Parathyroid adenoma (tissue), 2 donors: ENCODE measurements at regions not wholly inside any gene's neighbourhood (a gene's known extent, or its start where the extent isn't known, plus 50 kb on each side); places are given as distances from the start of the nearest gene placed in this dataset.

Experiments used
- H2AFZ ChIP-seq: fragments of 300-600 bp; sonication (generic); one replicate; pipeline ENCODE4 v1.7.0; 2017; ENCODE audit warnings: antibody characterized with exemption, mild to moderate bottlenecking
- H3K27ac ChIP-seq: fragments of 300-600 bp; sonication (generic); one replicate; pipeline ENCODE4 v1.7.0; 2017
- H3K27me3 ChIP-seq: fragments of 300-600 bp; sonication (generic); one replicate; pipeline ENCODE4 v1.7.0; 2017; ENCODE audit warnings: low read length; ENCODE audit not compliant: control insufficient read depth, insufficient read depth
- H3K36me3 ChIP-seq: fragments of 300-600 bp; sonication (generic); one replicate; pipeline ENCODE4 v1.7.0; 2017; ENCODE audit warnings: low read length; ENCODE audit not compliant: control insufficient read depth, insufficient read depth
- H3K4me1 ChIP-seq: fragments of 300-600 bp; sonication (generic); one replicate; pipeline ENCODE4 v1.7.0; 2017; ENCODE audit warnings: control low read depth
- H3K4me2 ChIP-seq: fragments of 300-600 bp; sonication (generic); one replicate; pipeline ENCODE4 v1.7.0; 2017; ENCODE audit warnings: low read length
- H3K4me3 ChIP-seq: fragments of 300-600 bp; sonication (generic); one replicate; pipeline ENCODE4 v1.7.0; 2017; ENCODE audit warnings: low read depth, low read length
- H3K79me2 ChIP-seq: fragments of 300-600 bp; sonication (generic); one replicate; pipeline ENCODE4 v1.7.0; 2017; ENCODE audit warnings: control low read depth
- H3K9ac ChIP-seq: fragments of 300-600 bp; sonication (generic); one replicate; pipeline ENCODE4 v1.7.0; 2017; ENCODE audit warnings: mild to moderate bottlenecking
- H3K9me3 ChIP-seq: fragments of 300-600 bp; sonication (generic); one replicate; pipeline ENCODE4 v1.7.0; 2017; ENCODE audit warnings: low read length; ENCODE audit not compliant: control insufficient read depth
- CTCF ChIP-seq: fragments of 300-600 bp; sonication (generic); IDR thresholded peaks from one replicate; pipeline ENCODE4 v1.7.0; 2017; ENCODE audit warnings: antibody characterized with exemption, mild to moderate bottlenecking
- donor health status: primary hyperparathyroidism.

GRCh38 chr17:74088934-74089329 is 114.5 kb upstream of the RPL38 start:
- Histone ChIP-seq H3K27me3 (no peaks in the 10 kb centered on the region), H3K4me1 (no peaks in the 10 kb centered on the region), H3K4me3 (no peak overlapping the region), H3K36me3 (no peaks in the 10 kb centered on the region), H3K9ac (no peak overlapping the region), H3K27ac (no peak overlapping the region), H2AFZ (no peak overlapping the region), H3K79me2 (no peaks in the 10 kb centered on the region), H3K4me2 (no peak overlapping the region), H3K9me3 (no peaks in the 10 kb centered on the region)
- TF ChIP-seq CTCF = no peak

GRCh38 chr17:74089380-74089779 is 114.1 kb upstream of the RPL38 start:
- no peaks in the 10 kb centered on the region for H3K4me1 ChIP-seq
- no peaks in the 10 kb centered on the region for H3K36me3 ChIP-seq

GRCh38 chr17:74089869-74090464 is 113.5 kb upstream of the RPL38 start:
- Histone ChIP-seq H3K27me3 (no peaks in the 10 kb centered on the region), H3K4me1 (no peaks in the 10 kb centered on the region), H3K4me3 (no peak overlapping the region), H3K9me3 (no peaks in the 10 kb centered on the region), H3K4me2 (no peak overlapping the region), H3K79me2 (no peaks in the 10 kb centered on the region), H3K27ac (no peak overlapping the region), H2AFZ (no peak overlapping the region), H3K9ac (no peak overlapping the region), H3K36me3 (no peaks in the 10 kb centered on the region)
- TF ChIP-seq CTCF = no peak

More at GRCh38 chr17:74089380-74089779, 114.1 kb upstream of the RPL38 start:
- TF ChIP-seq CTCF = no peak
- no peaks in the 10 kb centered on the region for H3K9me3 ChIP-seq
- no peak overlapping the region for H3K9ac ChIP-seq
- H3K4me3 ChIP-seq = no peak overlapping the region
- H3K27ac ChIP-seq = no peak overlapping the region
- no peak overlapping the region for H3K4me2 ChIP-seq
- no peaks in the 10 kb centered on the region for H3K79me2 ChIP-seq
- no peak overlapping the region for H2AFZ ChIP-seq
- no peaks in the 10 kb centered on the region for H3K27me3 ChIP-seq

GRCh38 chr17:74094651-74095050 is 108.8 kb upstream of the RPL38 start:
- H2AFZ ChIP-seq = no peak overlapping the region

More at GRCh38 chr17:74094651-74095050, 108.8 kb upstream of the RPL38 start:
- Histone ChIP-seq H3K4me1 (no peaks in the 10 kb centered on the region), H3K27me3 (no peaks in the 10 kb centered on the region), H3K79me2 (no peaks in the 10 kb centered on the region), H3K4me2 (no peak overlapping the region), H3K4me3 (no peak overlapping the region), H3K27ac (no peak overlapping the region), H3K9me3 (no peaks in the 10 kb centered on the region), H3K36me3 (no peaks in the 10 kb centered on the region), H3K9ac (no peak overlapping the region)
- no peak for TF ChIP-seq CTCF
